ENCODE measurements at regions not wholly inside any gene's neighbourhood (a gene's known extent, or its start where the extent isn't known, plus 50 kb on each side); places are given as distances from the start of the nearest gene placed in this dataset.

- DNase-seq, result no peak
These were observed 64.6 kb upstream of the KLF9 start for GRCh38 chr9:70478963-70479641.

DNA sequence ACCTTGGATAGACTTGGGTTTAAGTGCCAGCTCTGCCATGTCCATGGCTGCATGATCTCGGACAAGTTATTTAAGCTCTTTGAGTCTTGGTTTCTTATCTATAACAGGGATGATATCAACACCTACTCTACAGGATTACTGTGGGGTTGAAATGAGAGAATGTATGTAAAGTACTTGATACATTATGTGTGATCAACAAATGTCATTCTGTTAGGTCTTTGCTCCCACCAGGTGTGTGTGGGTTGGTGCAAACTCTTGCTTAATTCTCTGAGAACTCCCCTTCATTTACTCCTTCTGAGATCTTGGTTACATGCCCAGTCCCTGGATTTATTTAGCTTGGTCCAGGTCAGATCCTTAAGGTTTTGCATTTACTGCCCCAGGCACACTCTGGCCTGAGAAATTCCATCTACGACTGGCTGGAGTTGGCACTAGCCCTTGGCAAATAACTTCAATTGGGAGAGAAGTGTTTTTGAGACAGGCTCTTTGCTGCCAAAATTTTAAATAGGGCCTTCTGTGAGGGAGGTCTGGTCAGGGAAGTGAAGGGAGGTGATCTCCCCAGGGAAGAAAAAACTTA lies 63.5 kb upstream of the KLF9 start:
- DNase-seq, result no peak

DNA sequence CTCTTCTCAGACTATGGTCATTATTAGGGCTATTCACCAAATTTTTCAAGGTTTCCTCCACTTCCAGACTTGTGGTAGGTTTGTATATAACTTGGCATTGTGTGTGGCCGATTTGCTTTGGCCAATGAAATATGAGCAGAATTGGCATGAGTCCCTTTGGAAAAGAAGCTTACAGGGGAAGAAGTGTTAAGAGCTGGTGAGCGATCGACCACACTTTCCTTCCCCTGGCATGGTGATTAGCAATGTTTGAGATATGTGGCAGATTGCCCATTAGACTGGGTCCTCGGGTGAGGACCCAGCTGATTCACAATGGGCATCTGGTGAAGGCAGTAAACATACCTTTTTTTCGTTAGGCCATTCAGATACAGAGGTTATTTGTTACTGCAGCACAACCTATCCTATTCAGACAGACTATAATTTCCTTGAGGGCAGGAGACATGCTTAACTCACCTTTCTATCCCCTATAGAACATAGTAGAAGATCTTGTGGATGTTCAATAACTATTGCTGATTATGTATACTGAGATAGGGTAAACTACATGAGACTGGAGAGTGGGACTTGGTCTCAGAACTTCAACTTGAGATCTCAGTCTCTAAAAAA lies 62.8 kb upstream of the KLF9 start:
- no peak for DNase-seq

- DNase-seq, result no peak
These were observed 60.8 kb upstream of the KLF9 start for GRCh38 chr9:70475211-70475610.

- DNase-seq, result no peak
These were observed 60.0 kb upstream of the KLF9 start for GRCh38 chr9:70474413-70474812.

DNA sequence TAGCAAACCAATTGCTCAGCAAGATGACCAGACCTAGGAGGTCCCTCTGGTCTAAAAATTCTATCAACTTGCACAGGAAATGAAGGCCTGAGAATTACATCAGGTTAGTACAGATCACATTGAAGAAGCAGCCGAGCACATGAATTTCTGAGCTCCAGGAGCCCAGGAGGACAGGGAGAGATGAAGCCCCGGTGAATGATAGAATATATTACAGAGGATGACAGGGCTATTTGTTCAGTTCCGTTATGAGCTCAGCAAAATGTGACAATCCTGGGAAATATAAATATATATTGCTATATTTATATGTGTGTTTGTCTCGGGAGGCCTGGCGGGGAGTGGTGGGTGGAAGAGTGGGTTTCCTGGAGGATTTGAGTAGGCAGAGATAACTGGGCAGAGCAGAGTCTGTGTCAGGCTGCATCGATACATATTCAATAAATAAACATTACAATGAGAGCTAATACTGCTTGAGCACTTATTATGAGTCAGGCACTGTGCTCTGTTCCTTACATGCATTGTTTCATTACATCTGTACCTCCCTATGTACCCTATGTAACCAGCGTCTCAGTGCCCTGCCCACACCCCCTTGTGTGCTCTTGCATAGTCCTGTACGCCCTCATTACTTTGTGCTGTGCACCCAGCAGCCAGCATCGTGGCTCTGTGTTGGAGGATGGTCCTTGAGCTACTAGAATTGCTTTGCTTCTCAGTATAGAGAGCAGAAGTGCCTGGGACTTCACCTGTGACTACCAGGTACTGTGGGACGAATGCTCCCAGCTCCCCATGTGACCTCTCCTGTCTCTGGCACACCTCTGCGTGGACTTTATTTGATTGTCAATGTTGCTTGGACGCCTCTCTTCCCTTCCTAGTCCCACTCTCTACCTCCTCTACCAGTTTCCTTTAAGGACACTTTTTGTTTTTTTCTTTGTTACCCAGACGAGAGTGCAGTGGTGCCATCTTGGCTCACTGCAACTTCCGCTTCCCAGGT lies 58.1 kb upstream of the KLF9 start:
- DNase-seq, result no peak

- DNase-seq, result no peak
These were observed 55.9 kb upstream of the KLF9 start for GRCh38 chr9:70470050-70471015.

DNA sequence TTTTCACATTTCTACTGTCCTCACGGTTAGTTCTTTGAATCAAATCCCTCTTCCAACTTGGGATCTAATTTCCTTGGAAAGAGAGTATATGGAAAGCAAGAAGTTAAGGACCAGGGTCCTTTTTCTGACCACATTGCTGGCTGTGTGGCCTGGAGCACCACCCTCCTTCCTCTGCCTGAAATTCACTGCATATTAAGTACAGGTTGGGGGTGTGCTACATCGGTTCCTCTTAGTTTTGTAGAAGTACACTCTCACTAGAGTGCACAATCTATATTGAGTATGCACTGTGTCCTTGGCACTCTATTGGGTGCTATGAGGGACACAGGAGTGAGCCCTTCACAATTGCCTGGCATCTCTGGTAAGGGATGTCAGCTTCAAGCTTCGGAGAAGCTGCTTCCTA lies 53.8 kb upstream of the KLF9 start:
- DNase-seq, result no peak

DNA sequence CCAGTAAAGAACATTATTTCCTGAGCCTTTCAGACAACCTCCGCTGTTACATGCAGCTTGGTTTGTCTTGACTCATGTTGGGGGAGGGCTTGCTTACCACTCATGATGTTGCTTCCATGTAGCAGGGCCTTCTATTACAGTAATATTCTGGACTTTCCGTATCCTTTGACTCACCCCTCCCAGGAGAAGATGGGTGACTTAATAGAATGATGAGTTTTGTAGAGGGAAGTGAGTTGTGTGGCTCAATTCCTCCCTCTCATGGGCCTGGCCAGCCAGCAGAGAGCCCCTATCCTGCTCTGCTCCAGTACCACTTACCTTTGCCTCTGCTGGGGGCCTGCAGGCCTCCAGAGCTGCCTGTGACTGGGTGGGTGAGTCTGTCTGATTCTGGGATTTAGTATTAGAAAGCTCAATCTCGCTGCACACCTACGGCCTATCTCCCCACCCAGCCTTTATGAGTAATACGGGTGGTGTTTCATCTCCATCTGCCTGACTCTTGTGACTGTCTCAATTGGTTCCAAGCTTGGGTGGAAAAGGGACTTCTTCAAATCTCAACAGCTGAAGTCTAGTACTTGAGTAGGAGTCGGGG lies 52.6 kb upstream of the KLF9 start:
- peak; percentile 31 for DNase-seq

DNA sequence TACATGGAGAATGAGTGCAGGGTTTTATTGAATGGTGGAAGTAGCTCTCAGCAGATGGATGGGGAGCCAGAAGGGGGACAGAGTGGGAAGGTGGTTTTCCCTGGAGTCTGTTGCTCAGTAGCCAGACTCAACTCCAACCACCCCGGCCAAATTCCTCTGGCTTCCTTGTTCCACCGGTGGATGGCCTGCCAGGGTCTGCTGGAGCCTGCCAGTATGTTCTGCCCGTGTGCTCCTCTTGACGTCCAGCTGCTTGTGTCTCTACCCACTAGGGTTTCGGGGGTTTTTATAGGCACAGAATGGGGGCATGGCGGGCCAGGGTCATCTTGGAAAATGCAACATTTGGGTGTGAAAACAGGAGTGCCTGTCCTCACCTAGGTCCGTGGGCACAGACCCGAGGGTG lies 51.4 kb upstream of the KLF9 start:
- no peak for DNase-seq

DNA sequence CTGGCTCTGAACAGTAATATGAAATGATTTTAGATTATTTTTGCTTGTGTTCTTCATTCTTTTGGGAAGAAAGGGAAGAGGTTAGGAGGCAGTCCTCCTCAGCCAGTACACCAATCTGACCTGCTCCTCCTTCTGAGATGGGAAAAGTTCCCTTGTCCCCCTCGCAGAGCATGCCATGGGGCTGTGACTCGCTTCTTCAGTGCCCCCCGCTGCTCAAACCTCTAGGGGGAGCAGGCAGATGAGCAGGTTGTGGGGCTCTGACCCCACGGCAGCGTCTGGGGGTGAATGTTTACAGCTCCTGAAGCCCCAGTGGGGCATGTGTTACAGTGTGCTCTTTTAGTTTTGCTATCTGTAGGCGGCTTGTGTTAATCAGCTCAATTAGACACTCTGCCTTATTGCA lies 50.9 kb upstream of the KLF9 start:
- no peak for DNase-seq
